GM12878 (cell line): ENCODE measurements at regions not wholly inside any gene's neighbourhood (a gene's known extent, or its start where the extent isn't known, plus 50 kb on each side); places are given as distances from the start of the nearest gene placed in this dataset.

ENCODE experiments used
- ATAC-seq: fragments of 200-7000 bp; cut with Tn5 transposase; 3 replicates; pipeline ENCODE4 v1.9.1; 2020; ENCODE audit warnings: mild to moderate bottlenecking, moderate library complexity
- BruUV-seq: library from RNA; stranded (reverse); fragments of 400-500 nt; replicated peaks from 2 replicates; lab custom pipeline; 2021; lab: Mats Ljungman, UMichigan
- CTCF ChIA-PET: fragments of 300-600 bp; sonication (Branson Sonifier 250); formaldehyde crosslinking; extraction: SDS; loops from one replicate; lab custom pipeline; 2021; ENCODE audit warnings: inconsistent platforms; lab: Yijun Ruan, JAX
- POLR2A ChIA-PET: fragments of 350-600 bp; formaldehyde crosslinking; extraction: SDS; loops from one replicate; lab custom pipeline; 2021; ENCODE audit warnings: inconsistent platforms; lab: Charles Lee
- RAD21 ChIA-PET: fragments of 300-600 bp; sonication (Branson Sonifier 250); formaldehyde crosslinking; loops from one replicate; lab custom pipeline; 2023; ENCODE audit warnings: antibody characterized with exemption; ENCODE audit not compliant: unreplicated experiment; lab: Charles Lee
- SMC1A ChIA-PET: fragments of 300-600 bp; sonication (Branson Sonifier 250); formaldehyde crosslinking; loops from one replicate; lab custom pipeline; 2023; ENCODE audit not compliant: unreplicated experiment, uncharacterized antibody; lab: Charles Lee
- DNase-seq: peaks from one replicate; pipeline ENCODE4 v3.0.0-alpha.2; 2011; ENCODE audit warnings: low read depth, low spot score
- FAIRE-seq: peaks from 3 replicates; lab custom pipeline; 2011; peaks lifted over from hg19 to GRCh38; lab: Jason Lieb, UNC
- H2AFZ ChIP-seq: 2 replicates; pipeline ENCODE4 v1.6.0; 2011; ENCODE audit warnings: low read depth, low read length, control low read depth; ENCODE audit not compliant: control insufficient read depth
- H3K27ac ChIP-seq: 2 replicates; pipeline ENCODE4 v1.5.1; 2011; ENCODE audit warnings: control low read depth; ENCODE audit not compliant: control insufficient read depth, insufficient read depth
- H3K27me3 ChIP-seq, 2 experiments: replicated peaks in 1 of 2; 2 replicates each; pipeline versions ENCODE4 v1.6.0 to v1.6.1; 2011; ENCODE audit warnings: low read length in 1 of 2; ENCODE audit not compliant: control insufficient read depth in 2 of 2, insufficient read depth in 2 of 2
- H3K36me3 ChIP-seq, 2 experiments: 2 replicates each; pipeline ENCODE4 v1.5.1; 2011; ENCODE audit warnings: low read length in 1 of 2; ENCODE audit not compliant: control insufficient read depth in 2 of 2, insufficient read depth in 2 of 2
- H3K4me1 ChIP-seq: 2 replicates; pipeline ENCODE4 v1.6.1; 2011; ENCODE audit warnings: mild to moderate bottlenecking, low read length, moderate library complexity, mixed read lengths; ENCODE audit not compliant: control insufficient read depth, insufficient read depth
- H3K4me2 ChIP-seq: 2 replicates; pipeline ENCODE4 v1.6.0; 2011; ENCODE audit warnings: control low read depth; ENCODE audit not compliant: control insufficient read depth, insufficient read depth
- H3K4me3 ChIP-seq: fragments of 200-600 bp; sonication (generic); 2 replicates; pipeline ENCODE4 v1.5.1; 2016
- H3K79me2 ChIP-seq: 2 replicates; pipeline ENCODE4 v1.6.0; 2011; ENCODE audit warnings: low read length; ENCODE audit not compliant: control insufficient read depth, insufficient read depth
- H3K9ac ChIP-seq: 2 replicates; pipeline ENCODE4 v1.8.0; 2011; ENCODE audit warnings: low read length, control low read depth, mixed read lengths; ENCODE audit not compliant: control insufficient read depth, insufficient read depth
- H3K9me3 ChIP-seq: replicated peaks from 3 replicates; pipeline ENCODE4 v1.5.1; 2011; ENCODE audit warnings: mild to moderate bottlenecking, low read length; ENCODE audit not compliant: control insufficient read depth, insufficient read depth
- H4K20me1 ChIP-seq: 2 replicates; pipeline ENCODE4 v1.6.0; 2011; ENCODE audit not compliant: control insufficient read depth, insufficient read depth
- ASH2L ChIP-seq: fragments of 300-600, 200-600 bp; sonication (generic); IDR thresholded peaks from 2 replicates; pipeline ENCODE4 v1.6.1; 2017; ENCODE audit warnings: low read depth, mild to moderate bottlenecking, borderline replicate concordance
- CREM ChIP-seq: IDR thresholded peaks from 2 replicates; pipeline ENCODE4 v1.6.1; 2014; ENCODE audit warnings: antibody characterized with exemption, low read depth
- EED ChIP-seq: sonication (generic); IDR thresholded peaks from 2 replicates; pipeline ENCODE4 v1.6.1; 2016; ENCODE audit warnings: antibody characterized with exemption, low read depth
- MAX ChIP-seq: IDR thresholded peaks from 2 replicates; pipeline ENCODE4 v1.6.1; 2012; ENCODE audit warnings: low read depth, low read length, improper control_type of control experiment
- MTA3 ChIP-seq: IDR thresholded peaks from 2 replicates; pipeline ENCODE4 v1.6.1; 2012; ENCODE audit warnings: low read length, inconsistent platforms, borderline replicate concordance
- NFIC ChIP-seq: IDR thresholded peaks from 2 replicates; pipeline ENCODE4 v1.6.1; 2012; ENCODE audit warnings: low read depth, mild to moderate bottlenecking, inconsistent platforms, low read length, moderate library complexity
- WGBS: methylation state at CpG from one replicate; pipeline ENCODE4 v1.1.6; 2016; ENCODE audit warnings: low lambda C conversion rate; ENCODE audit not compliant: insufficient replicate concordance, insufficient coverage; ENCODE audit errors: missing lambda C conversion rate; 5-methylcytosine and 5-hydroxymethylcytosine counted together
- in situ Hi-C: fragments of 300-500 bp; cut with MboI; formaldehyde crosslinking; loops from 9 replicates; pipeline ENCODE4 v1.14.3; 2018; ENCODE audit warnings: mixed read lengths
- intact Hi-C: fragments of 100-400 bp; cut with micrococcal nuclease; formaldehyde crosslinking; loops from one replicate; pipeline ENCODE4 v1.14.2; 2022; ENCODE audit not compliant: unreplicated experiment
- TF ChIP-seq, protein P1 (sequence below): fragments of 150-350 bp; IDR thresholded peaks from 2 replicates; pipeline ENCODE4 v1.6.1; 2014; ENCODE audit warnings: mild to moderate bottlenecking, low read depth, low read length

- DNase-seq (no peak), FAIRE-seq (no peak), ATAC-seq (no peak)
- H3K4me2 ChIP-seq = no peak overlapping the region
- H2AFZ ChIP-seq = no peak overlapping the region
- RAD21 ChIA-PET = interaction anchor here (1.0 to 1.4 kb wide), 3 partner anchors 47 to 175 kb away, joined by 3 to 5 read pairs (median 5); no protein-coding TSS in a partner anchor
- peaks cover 10% of the 10 kb centered on the region for H3K4me1 ChIP-seq
- intact Hi-C loops = no loop called here
- no peak overlapping the region for H3K9ac ChIP-seq
- no peaks in the 10 kb centered on the region; the same call in 1 of the 3 replicates for H3K9me3 ChIP-seq
- H3K79me2 ChIP-seq = no peaks in the 10 kb centered on the region
- in situ Hi-C loops = no loop called here
- no peaks in the 10 kb centered on the region for H3K27me3 ChIP-seq
- POLR2A ChIA-PET = no interaction called here
- no peaks in the 10 kb centered on the region for H4K20me1 ChIP-seq
- no peaks in the 10 kb centered on the region for H3K36me3 ChIP-seq
- WGBS = 100% methylated on average over 1 of the region's 1 CpG
- SMC1A ChIA-PET = interaction anchor here (0.6 to 2.4 kb wide), 3 partner anchors 11 to 14 kb away, joined by 3 to 9 read pairs (median 4); no protein-coding TSS in a partner anchor
- no peak overlapping the region for H3K4me3 ChIP-seq
- CTCF ChIA-PET = interaction anchor here (1.2 to 1.8 kb wide), 3 partner anchors 11 to 585 kb away, joined by 3 to 4 read pairs (median 4); no protein-coding TSS in a partner anchor
- TF ChIP-seq MAX = no peak
- no peak overlapping the region for H3K27ac ChIP-seq
- no TSS peak for BruUV-seq
These were observed 137.6 kb upstream of the MAX start for GRCh38 chr14:65239938-65240296.

GRCh38 chr14:65241125-65241752, 138.9 kb upstream of the MAX start:
- WGBS = 27% methylated on average over 8 of the region's 9 CpGs
- BruUV-seq = no TSS peak
- Histone ChIP-seq H3K9ac (no peak overlapping the region; the same call in 1 of the 2 replicates), H3K4me2 (peak overlapping the region; percentile 36), H3K4me3 (no peak overlapping the region; the same call in 1 of the 2 replicates), H2AFZ (peak overlapping the region; percentile 52), H3K4me1 (peaks cover 10% of the 10 kb centered on the region), H4K20me1 (no peaks in the 10 kb centered on the region), H3K79me2 (no peaks in the 10 kb centered on the region), H3K27ac (peak overlapping the region; percentile 55; the same call in 1 of the 2 replicates)
- in situ Hi-C loops (no loop called here), intact Hi-C loops (no loop called here)
- ChIA-PET RAD21 (no interaction called here), CTCF (interaction anchor here (1.2 to 1.9 kb wide), 2 partner anchors 12 to 174 kb away, joined by 3 to 5 read pairs; no protein-coding TSS in a partner anchor), POLR2A (interaction anchor here (0.7 kb wide), 2 partner anchors 119 to 1953 kb away, joined by 3 read pairs; no protein-coding TSS in a partner anchor), SMC1A (interaction anchor here (0.5 kb wide), 1 partner anchor 398 kb away, joined by 3 read pairs; no protein-coding TSS in a partner anchor)
- ATAC-seq = peak; percentile 67
- no peak for TF ChIP-seq EED
- TF ChIP-seq, protein P1, sequence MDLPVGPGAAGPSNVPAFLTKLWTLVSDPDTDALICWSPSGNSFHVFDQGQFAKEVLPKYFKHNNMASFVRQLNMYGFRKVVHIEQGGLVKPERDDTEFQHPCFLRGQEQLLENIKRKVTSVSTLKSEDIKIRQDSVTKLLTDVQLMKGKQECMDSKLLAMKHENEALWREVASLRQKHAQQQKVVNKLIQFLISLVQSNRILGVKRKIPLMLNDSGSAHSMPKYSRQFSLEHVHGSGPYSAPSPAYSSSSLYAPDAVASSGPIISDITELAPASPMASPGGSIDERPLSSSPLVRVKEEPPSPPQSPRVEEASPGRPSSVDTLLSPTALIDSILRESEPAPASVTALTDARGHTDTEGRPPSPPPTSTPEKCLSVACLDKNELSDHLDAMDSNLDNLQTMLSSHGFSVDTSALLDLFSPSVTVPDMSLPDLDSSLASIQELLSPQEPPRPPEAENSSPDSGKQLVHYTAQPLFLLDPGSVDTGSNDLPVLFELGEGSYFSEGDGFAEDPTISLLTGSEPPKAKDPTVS = no peak
- peak; percentile 24; the same call in 1 of the 2 replicates for TF ChIP-seq NFIC
- TF ChIP-seq ASH2L = 0 out of 2 replicates have a peak, but pooled peaks have one; percentile 15
- TF ChIP-seq MTA3 = no peak
- peak; percentile 13; the same call in 1 of the 2 replicates for TF ChIP-seq CREM
- TF ChIP-seq, all 136 proteins: peak for 3
- H3K36me3 ChIP-seq = no peaks in the 10 kb centered on the region
- H3K27me3 ChIP-seq = no peaks in the 10 kb centered on the region
- no peak for DNase-seq
- no peak for FAIRE-seq
- no peaks in the 10 kb centered on the region; the same call in 1 of the 3 replicates for H3K9me3 ChIP-seq
